Vagina (tissue), 2 donors: ENCODE measurements at regions not wholly inside any gene's neighbourhood (a gene's known extent, or its start where the extent isn't known, plus 50 kb on each side); places are given as distances from the start of the nearest gene placed in this dataset.

ENCODE experiments used
- DNase-seq, 2 donors: peaks; one replicate each; pipeline ENCODE4 v3.0.0-alpha.2; 2017; ENCODE audit errors: extremely low spot score in 2 of 2
- H3K27ac ChIP-seq: fragments of 200-600 bp; sonication (generic); one replicate; pipeline ENCODE4 v1.5.1; 2019
- H3K27me3 ChIP-seq: fragments of 200-600 bp; sonication (generic); one replicate; pipeline ENCODE4 v1.5.1; 2019
- H3K36me3 ChIP-seq, 2 donors: fragments of 200-600 bp; sonication (generic); one replicate each; pipeline ENCODE4 v1.5.1; 2017 to 2019
- H3K4me1 ChIP-seq: fragments of 200-600 bp; sonication (generic); one replicate; pipeline ENCODE4 v1.5.1; 2019
- H3K4me3 ChIP-seq, 2 donors: fragments of 200-600 bp; sonication (generic); 1 replicate in 1 of 2; 2 replicates in 1 of 2; pipeline ENCODE4 v1.5.1; 2016 to 2019
- H3K9me3 ChIP-seq: fragments of 200-600 bp; sonication (generic); one replicate; pipeline ENCODE4 v1.5.1; 2019
- POLR2A ChIP-seq, 2 donors: fragments of 450-650 bp; IDR thresholded peaks; one replicate each; pipeline ENCODE4 v1.6.1; 2017; ENCODE audit warnings: antibody characterized with exemption in 2 of 2, mild to moderate bottlenecking in 2 of 2, moderate library complexity in 2 of 2
- POLR2AphosphoS5 ChIP-seq, 2 donors: sonication (generic); formaldehyde crosslinking; IDR thresholded peaks; one replicate each; pipeline ENCODE4 v1.9.0; 2017; ENCODE audit warnings: antibody characterized with exemption in 2 of 2, mild to moderate bottlenecking in 2 of 2, low read depth in 1 of 2; ENCODE audit not compliant: insufficient read depth in 1 of 2
- intact Hi-C: fragments of 100-400 bp; cut with DNase I; formaldehyde crosslinking; loops from one replicate; pipeline ENCODE4 v1.15.1; 2023
- TF ChIP-seq, protein P1 (sequence below), 3 experiments: fragments of 450-650 bp in 2 of 3; fragments of 200-600 bp in 1 of 3; sonication (generic) in 1 of 3; IDR thresholded peaks; one replicate each; pipeline ENCODE4 v1.5.1; 2017 to 2019; ENCODE audit warnings: antibody characterized with exemption in 3 of 3, mild to moderate bottlenecking in 2 of 3, moderate library complexity in 2 of 3

DNA sequence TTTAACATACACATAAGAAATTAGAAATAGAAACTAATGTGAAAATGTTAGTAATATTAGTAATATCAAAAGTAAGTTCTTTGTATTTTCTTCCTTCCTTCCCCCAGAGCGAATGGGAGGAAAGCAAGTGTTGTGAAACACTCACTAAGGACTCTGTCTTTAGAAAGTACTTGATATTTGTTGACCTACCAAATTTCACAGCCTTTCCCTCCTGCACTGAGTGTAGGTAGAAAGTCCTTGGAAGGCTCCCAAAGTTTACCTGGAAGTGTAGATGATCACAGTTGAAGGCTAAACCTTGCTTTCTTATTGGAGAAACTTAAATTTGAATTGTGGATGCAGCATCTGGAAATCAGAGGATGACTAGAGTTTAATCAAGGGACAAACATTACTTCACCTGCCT is 1459.5 kb upstream of the SPRY2 start:
- H3K27ac ChIP-seq = no peak overlapping the region
- intact Hi-C loops = no loop called here
- H3K4me1 ChIP-seq = no peaks in the 10 kb centered on the region
- no peaks in the 10 kb centered on the region for H3K27me3 ChIP-seq
- no peaks in the 10 kb centered on the region for H3K36me3 ChIP-seq
- DNase-seq = no peak
- no peak overlapping the region for H3K4me3 ChIP-seq
- TF ChIP-seq POLR2A (IDR thresholded peaks at IDR 0.05) (no peak), POLR2AphosphoS5 (IDR thresholded peaks at IDR 0.05; ENCODE audit: insufficient read depth in 1 of 2, low read depth in 1 of 2) (no peak)
- TF ChIP-seq, protein P1, sequence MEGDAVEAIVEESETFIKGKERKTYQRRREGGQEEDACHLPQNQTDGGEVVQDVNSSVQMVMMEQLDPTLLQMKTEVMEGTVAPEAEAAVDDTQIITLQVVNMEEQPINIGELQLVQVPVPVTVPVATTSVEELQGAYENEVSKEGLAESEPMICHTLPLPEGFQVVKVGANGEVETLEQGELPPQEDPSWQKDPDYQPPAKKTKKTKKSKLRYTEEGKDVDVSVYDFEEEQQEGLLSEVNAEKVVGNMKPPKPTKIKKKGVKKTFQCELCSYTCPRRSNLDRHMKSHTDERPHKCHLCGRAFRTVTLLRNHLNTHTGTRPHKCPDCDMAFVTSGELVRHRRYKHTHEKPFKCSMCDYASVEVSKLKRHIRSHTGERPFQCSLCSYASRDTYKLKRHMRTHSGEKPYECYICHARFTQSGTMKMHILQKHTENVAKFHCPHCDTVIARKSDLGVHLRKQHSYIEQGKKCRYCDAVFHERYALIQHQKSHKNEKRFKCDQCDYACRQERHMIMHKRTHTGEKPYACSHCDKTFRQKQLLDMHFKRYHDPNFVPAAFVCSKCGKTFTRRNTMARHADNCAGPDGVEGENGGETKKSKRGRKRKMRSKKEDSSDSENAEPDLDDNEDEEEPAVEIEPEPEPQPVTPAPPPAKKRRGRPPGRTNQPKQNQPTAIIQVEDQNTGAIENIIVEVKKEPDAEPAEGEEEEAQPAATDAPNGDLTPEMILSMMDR (IDR thresholded peaks at IDR 0.05) = no peak
- H3K9me3 ChIP-seq = no peaks in the 10 kb centered on the region

DNA sequence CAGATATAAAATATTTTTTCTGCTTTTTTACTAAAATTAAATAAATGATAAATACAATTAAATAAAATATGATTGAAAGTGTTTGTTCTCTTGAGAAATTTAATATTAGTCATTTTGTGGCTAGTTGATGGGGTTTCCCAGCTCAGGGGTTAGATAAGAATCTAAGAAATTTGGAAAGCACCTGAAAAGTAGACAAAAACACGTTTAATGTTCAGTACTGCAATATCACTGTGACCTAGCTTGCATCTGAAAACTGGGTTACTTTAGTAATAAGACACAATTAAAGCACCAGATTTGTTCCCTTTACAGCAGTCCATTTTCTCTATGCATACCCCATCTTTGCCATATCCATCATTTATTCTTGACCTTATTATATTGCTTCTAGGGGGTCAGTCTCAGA is 1454.8 kb upstream of the SPRY2 start:
- H3K4me1 ChIP-seq = no peaks in the 10 kb centered on the region
- H3K27ac ChIP-seq = no peak overlapping the region
- intact Hi-C loops = no loop called here
- no peaks in the 10 kb centered on the region for H3K27me3 ChIP-seq
- TF ChIP-seq POLR2A (IDR thresholded peaks at IDR 0.05) (no peak), POLR2AphosphoS5 (IDR thresholded peaks at IDR 0.05; ENCODE audit: insufficient read depth in 1 of 2, low read depth in 1 of 2) (no peak)
- TF ChIP-seq, protein P1 (IDR thresholded peaks at IDR 0.05) = no peak
- no peak for DNase-seq
- H3K36me3 ChIP-seq = no peaks in the 10 kb centered on the region
- H3K9me3 ChIP-seq = no peaks in the 10 kb centered on the region
- no peak overlapping the region for H3K4me3 ChIP-seq

DNA sequence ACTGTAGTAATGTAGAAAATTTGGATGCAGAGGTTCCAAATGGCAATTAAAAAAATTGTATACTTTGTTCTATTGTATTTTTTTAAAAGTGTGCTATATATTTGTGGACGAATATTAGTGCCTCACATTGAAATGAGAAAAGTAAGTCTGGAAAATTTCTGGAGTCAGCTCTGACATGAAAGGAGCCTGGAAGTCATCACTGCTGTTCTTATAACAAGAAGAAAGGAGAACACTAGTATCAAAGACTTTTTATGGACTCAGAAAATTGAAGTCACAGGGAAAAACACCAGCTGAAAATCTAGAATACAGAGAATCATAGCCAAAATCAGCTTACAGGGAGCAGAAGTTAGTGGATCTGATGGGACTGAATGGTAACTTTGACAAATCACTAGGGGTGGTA is 1450.7 kb upstream of the SPRY2 start:
- DNase-seq = no peak
- Histone ChIP-seq H3K4me1 (no peaks in the 10 kb centered on the region), H3K9me3 (no peaks in the 10 kb centered on the region), H3K36me3 (no peaks in the 10 kb centered on the region), H3K27ac (no peak overlapping the region), H3K4me3 (no peak overlapping the region), H3K27me3 (no peaks in the 10 kb centered on the region)
- intact Hi-C loops = no loop called here
- TF ChIP-seq, protein P1 (IDR thresholded peaks at IDR 0.05) = no peak
- TF ChIP-seq POLR2A (IDR thresholded peaks at IDR 0.05) = no peak

DNA sequence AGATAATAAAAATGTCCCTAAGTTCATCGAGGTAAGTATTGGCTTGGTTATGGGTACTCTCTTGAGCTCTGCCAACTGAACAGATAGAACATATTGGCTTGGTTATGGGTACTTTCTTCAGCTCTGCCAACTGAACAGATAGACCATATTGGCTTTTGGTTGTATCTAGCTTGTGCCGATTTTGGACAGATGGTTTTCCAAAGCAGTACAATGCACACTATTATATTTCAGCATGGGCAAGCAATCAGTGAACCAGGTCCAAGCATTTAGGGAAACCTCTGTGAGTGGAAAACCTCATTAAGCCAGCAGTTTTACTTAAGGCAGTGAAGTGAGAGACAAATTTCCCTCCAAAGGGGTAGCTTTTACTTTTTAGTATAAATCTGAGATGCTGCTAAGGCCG is 1440.5 kb upstream of the SPRY2 start:
- H3K4me3 ChIP-seq = no peak overlapping the region
- DNase-seq = no peak
- H3K27ac ChIP-seq = no peak overlapping the region
- intact Hi-C loops = no loop called here
- no peaks in the 10 kb centered on the region for H3K27me3 ChIP-seq
- H3K36me3 ChIP-seq = no peaks in the 10 kb centered on the region
- no peaks in the 10 kb centered on the region for H3K4me1 ChIP-seq
- no peaks in the 10 kb centered on the region for H3K9me3 ChIP-seq
- TF ChIP-seq POLR2AphosphoS5 (IDR thresholded peaks at IDR 0.05; ENCODE audit: insufficient read depth in 1 of 2, low read depth in 1 of 2) (no peak), POLR2A (IDR thresholded peaks at IDR 0.05) (no peak)
- TF ChIP-seq, protein P1 (IDR thresholded peaks at IDR 0.05) = no peak

DNA sequence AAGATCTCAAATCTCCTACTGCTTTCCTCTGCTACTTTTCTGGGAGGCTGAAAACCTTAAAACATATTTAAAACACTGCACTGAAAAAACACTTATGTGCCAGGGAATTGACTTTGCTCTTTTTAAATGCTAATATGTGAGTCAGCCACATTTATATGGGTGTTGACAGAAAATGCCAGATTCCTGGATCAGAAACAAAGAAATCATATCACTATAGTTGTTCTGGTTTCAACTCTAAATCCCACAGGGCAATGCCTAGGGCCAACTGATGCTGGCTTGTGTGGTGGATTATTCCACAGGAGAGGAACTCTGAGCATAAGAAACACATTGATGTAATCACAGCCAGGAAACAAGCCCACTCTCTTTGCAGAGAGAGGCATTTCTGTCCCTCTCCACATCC is 1439.0 kb upstream of the SPRY2 start:
- no peaks in the 10 kb centered on the region for H3K9me3 ChIP-seq
- no peaks in the 10 kb centered on the region for H3K36me3 ChIP-seq
- no peaks in the 10 kb centered on the region for H3K27me3 ChIP-seq
- no peaks in the 10 kb centered on the region for H3K4me1 ChIP-seq
- TF ChIP-seq, protein P1 (IDR thresholded peaks at IDR 0.05) = no peak
- TF ChIP-seq POLR2AphosphoS5 (IDR thresholded peaks at IDR 0.05; ENCODE audit: insufficient read depth in 1 of 2, low read depth in 1 of 2) (no peak), POLR2A (IDR thresholded peaks at IDR 0.05) (no peak)
- no peak overlapping the region for H3K27ac ChIP-seq
- H3K4me3 ChIP-seq = no peak overlapping the region
- intact Hi-C loops = no loop called here
- DNase-seq = no peak
